Prostate gland (tissue), 2 donors: ENCODE measurements at regions not wholly inside any gene's neighbourhood (a gene's known extent, or its start where the extent isn't known, plus 50 kb on each side); places are given as distances from the start of the nearest gene placed in this dataset.

Experiments used
- CTCF ChIP-seq, 4 experiments: fragments of 200-600 bp in 2 of 4; fragments of 450-650 bp in 2 of 4; sonication (generic) in 2 of 4; IDR thresholded peaks; 1 replicate in 3 of 4; 2 replicates in 1 of 4; pipeline ENCODE4 v1.5.1; 2016 to 2019; ENCODE audit warnings: antibody characterized with exemption in 4 of 4, mild to moderate bottlenecking in 2 of 4, moderate library complexity in 2 of 4
- POLR2A ChIP-seq: fragments of 450-650 bp; IDR thresholded peaks from one replicate; pipeline ENCODE4 v1.6.1; 2016; ENCODE audit warnings: antibody characterized with exemption, mild to moderate bottlenecking
- POLR2AphosphoS5 ChIP-seq: sonication (generic); formaldehyde crosslinking; IDR thresholded peaks from one replicate; pipeline ENCODE4 v1.6.1; 2017; ENCODE audit warnings: antibody characterized with exemption

- TF ChIP-seq CTCF (IDR thresholded peaks at IDR 0.05) = no peak
- no peak for TF ChIP-seq POLR2AphosphoS5
- TF ChIP-seq POLR2A = no peak
These were observed 142.8 kb upstream of the PPP1R2C start for GRCh38 chrX:42920752-42921151.
